Left ventricle myocardium inferior (tissue), 1 donor: ENCODE measurements at regions not wholly inside any gene's neighbourhood (a gene's known extent, or its start where the extent isn't known, plus 50 kb on each side); places are given as distances from the start of the nearest gene placed in this dataset.

ENCODE experiments used
- DNase-seq: peaks from one replicate; pipeline ENCODE4 v3.0.0-alpha.2; 2020
- H3K27ac ChIP-seq: fragments of 200-600 bp; replicated peaks from 2 replicates; pipeline ENCODE4 v1.8.0; 2021
- H3K27me3 ChIP-seq: fragments of 200-600 bp; 2 replicates; pipeline ENCODE4 v1.8.0; 2021; ENCODE audit warnings: low read depth
- H3K36me3 ChIP-seq: fragments of 200-600 bp; 2 replicates; pipeline ENCODE4 v1.8.0; 2021
- H3K4me1 ChIP-seq: fragments of 200-600 bp; 2 replicates; pipeline ENCODE4 v1.8.0; 2021
- H3K4me3 ChIP-seq: fragments of 200-600 bp; 2 replicates; pipeline ENCODE4 v1.8.0; 2021; ENCODE audit warnings: mild to moderate bottlenecking, moderate library complexity
- H3K9me3 ChIP-seq: fragments of 200-600 bp; replicated peaks from 2 replicates; pipeline ENCODE4 v1.8.0; 2021
- intact Hi-C: fragments of 100-400 bp; cut with micrococcal nuclease; formaldehyde crosslinking; loops from one replicate; pipeline ENCODE4 v1.11.0; 2022
- TF ChIP-seq, protein P1 (sequence below): fragments of 200-600 bp; IDR thresholded peaks from 2 replicates; pipeline ENCODE4 v1.8.0; 2021; ENCODE audit warnings: antibody characterized with exemption, mild to moderate bottlenecking, borderline replicate concordance
- donor health status: DM: no; HTN: yes; CAD: no; lungs with severe emphysema.

DNA sequence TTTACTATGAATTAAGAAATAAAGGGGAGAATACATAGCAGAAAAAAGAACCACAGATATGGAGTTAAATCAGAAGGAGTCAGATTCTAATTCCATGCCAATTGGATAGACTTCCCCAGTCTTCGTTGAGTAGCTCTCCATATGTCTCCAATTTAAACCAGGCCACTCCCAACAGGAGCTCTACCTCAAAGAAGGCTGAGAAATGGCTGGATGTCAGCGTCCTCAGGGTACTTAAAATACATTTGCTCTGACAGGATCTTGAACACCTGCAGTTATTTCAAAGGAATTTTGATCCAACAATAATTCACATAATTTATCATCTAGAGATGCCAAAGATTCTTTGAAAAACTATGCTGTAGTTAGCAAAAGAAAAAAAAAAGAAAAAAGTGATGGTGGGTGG is 133.9 kb upstream of the FBN2 start:
- TF ChIP-seq, protein P1, sequence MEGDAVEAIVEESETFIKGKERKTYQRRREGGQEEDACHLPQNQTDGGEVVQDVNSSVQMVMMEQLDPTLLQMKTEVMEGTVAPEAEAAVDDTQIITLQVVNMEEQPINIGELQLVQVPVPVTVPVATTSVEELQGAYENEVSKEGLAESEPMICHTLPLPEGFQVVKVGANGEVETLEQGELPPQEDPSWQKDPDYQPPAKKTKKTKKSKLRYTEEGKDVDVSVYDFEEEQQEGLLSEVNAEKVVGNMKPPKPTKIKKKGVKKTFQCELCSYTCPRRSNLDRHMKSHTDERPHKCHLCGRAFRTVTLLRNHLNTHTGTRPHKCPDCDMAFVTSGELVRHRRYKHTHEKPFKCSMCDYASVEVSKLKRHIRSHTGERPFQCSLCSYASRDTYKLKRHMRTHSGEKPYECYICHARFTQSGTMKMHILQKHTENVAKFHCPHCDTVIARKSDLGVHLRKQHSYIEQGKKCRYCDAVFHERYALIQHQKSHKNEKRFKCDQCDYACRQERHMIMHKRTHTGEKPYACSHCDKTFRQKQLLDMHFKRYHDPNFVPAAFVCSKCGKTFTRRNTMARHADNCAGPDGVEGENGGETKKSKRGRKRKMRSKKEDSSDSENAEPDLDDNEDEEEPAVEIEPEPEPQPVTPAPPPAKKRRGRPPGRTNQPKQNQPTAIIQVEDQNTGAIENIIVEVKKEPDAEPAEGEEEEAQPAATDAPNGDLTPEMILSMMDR, result no peak
- DNase-seq, result no peak
- Histone ChIP-seq H3K36me3 (no peaks in the 10 kb centered on the region), H3K27me3 (no peaks in the 10 kb centered on the region), H3K9me3 (peaks cover 11% of the 10 kb centered on the region), H3K4me1 (no peaks in the 10 kb centered on the region), H3K4me3 (no peak overlapping the region), H3K27ac (no peak overlapping the region)
- intact Hi-C loops, result loop anchor here (10.0 kb wide), 1 partner anchor 457 kb away; no protein-coding TSS in a partner anchor

DNA sequence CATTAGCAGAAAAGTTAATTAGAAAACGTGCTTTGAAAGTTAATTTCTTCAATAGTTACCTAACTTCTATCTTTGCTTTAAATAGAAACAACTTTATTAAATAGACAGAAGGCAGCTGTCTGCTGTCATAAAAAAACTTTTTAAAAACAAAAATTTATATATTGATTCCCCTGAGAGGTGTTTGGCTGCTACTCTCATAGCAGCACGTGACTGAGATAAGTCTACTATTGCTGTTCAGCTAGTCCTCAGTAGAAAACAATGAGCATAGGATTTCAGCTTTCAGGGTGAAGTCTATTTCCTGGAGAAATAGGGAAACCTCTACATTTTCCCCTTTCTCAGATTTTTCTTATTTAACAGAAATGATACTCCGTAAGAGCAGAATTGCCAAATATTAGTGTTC is 135.0 kb upstream of the FBN2 start:
- no peak overlapping the region for H3K4me3 ChIP-seq
- TF ChIP-seq, protein P1, result no peak
- H3K27ac ChIP-seq, result no peak overlapping the region
- H3K4me1 ChIP-seq, result no peaks in the 10 kb centered on the region
- DNase-seq, result no peak
- H3K27me3 ChIP-seq, result no peaks in the 10 kb centered on the region
- H3K9me3 ChIP-seq, result peaks cover 11% of the 10 kb centered on the region
- no peaks in the 10 kb centered on the region for H3K36me3 ChIP-seq
- intact Hi-C loops, result loop anchor here (10.0 kb wide), 1 partner anchor 458 kb away; no protein-coding TSS in a partner anchor

DNA sequence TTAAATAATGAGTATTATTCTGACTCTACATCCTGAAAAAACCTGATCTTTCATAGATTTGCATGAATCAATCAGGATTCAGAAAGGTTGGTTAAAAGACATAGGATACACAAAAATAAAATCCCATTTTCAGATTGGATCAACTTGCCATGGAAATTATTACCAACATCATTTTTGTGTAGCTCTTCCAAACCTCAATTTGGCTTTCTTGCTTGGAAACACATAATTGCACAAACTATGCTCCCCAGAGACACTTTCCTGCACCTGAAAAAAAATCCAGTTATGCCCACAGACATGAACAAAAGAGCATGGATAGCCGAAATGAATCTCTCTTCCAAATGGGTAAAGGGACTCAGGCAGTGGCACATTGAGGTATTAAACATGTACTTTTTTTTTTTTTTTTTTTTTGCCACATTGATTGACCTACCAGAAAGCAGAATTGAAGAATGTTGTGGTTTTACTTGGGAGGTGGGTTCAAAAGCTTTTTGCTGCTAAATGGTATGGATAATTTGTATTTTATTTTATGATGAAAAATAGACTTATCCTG is 135.4 kb upstream of the FBN2 start:
- TF ChIP-seq, protein P1, result no peak
- Histone ChIP-seq H3K36me3 (no peaks in the 10 kb centered on the region), H3K4me3 (no peak overlapping the region), H3K27ac (no peak overlapping the region), H3K27me3 (no peaks in the 10 kb centered on the region), H3K9me3 (peaks cover 11% of the 10 kb centered on the region), H3K4me1 (no peaks in the 10 kb centered on the region)
- intact Hi-C loops, result loop anchor here (10.0 kb wide), 1 partner anchor 459 kb away; no protein-coding TSS in a partner anchor
- DNase-seq, result no peak

DNA sequence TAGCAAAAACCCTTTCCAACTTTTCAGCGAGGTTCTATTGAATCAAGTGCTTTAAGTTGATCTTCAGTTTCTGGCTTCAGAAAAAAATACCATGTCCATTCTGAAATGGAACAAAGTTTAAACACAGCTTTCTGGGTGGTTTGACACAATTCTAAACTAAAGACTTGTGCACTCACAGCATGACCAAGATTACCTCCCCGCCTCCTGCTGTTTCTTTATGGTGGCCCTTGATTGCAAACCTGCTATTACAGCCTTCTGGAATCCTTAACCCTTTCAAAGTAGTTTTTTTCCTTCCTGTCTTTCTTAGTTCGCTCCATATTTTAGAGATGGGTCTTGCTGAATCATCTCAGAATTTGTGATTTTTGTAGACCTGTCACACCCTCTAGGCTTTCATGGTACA is 135.9 kb upstream of the FBN2 start:
- Histone ChIP-seq H3K4me3 (no peak overlapping the region), H3K27me3 (no peaks in the 10 kb centered on the region), H3K9me3 (peaks cover 11% of the 10 kb centered on the region), H3K36me3 (no peaks in the 10 kb centered on the region), H3K27ac (no peak overlapping the region), H3K4me1 (no peaks in the 10 kb centered on the region)
- intact Hi-C loops, result loop anchor here (10.0 kb wide), 1 partner anchor 459 kb away; no protein-coding TSS in a partner anchor
- TF ChIP-seq, protein P1, result no peak
- DNase-seq, result no peak

DNA sequence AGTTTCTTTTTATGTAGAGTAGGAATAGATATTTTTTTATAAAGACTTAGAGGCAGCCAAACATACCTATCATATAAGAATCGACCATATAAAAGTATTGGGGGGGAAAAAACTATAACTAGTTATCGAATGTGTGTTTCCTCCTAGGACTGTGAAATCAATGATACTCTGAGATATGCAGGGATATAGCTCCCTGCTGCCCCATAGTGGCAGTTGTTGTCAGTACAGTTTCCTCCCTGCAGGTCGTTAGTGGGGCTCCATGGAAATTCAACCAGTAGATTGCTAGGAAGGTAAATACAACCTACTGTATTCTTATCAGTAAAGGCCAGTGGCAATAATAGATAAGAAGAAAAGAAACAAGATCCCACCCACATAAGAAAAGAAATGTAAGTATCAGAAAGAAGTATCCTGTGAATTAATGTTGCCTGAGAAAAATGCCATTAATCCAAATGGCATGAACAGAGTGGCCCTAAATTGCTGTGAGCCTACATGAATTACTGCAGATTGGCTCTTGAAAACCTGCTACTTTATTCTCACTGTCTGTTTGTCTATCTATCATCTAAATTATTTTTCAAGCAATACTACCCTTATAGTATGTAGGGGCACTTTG is 136.9 kb upstream of the FBN2 start:
- H3K27ac ChIP-seq, result no peak overlapping the region
- no peaks in the 10 kb centered on the region for H3K4me1 ChIP-seq
- intact Hi-C loops, result loop anchor here (10.0 kb wide), 1 partner anchor 460 kb away; no protein-coding TSS in a partner anchor
- no peaks in the 10 kb centered on the region for H3K36me3 ChIP-seq
- DNase-seq, result no peak
- no peak overlapping the region for H3K4me3 ChIP-seq
- TF ChIP-seq, protein P1, result peak; percentile 65
- H3K9me3 ChIP-seq, result peaks cover 11% of the 10 kb centered on the region
- no peaks in the 10 kb centered on the region for H3K27me3 ChIP-seq
